Neural crest cell (in vitro differentiated cells): ENCODE measurements at regions not wholly inside any gene's neighbourhood (a gene's known extent, or its start where the extent isn't known, plus 50 kb on each side); places are given as distances from the start of the nearest gene placed in this dataset.

ENCODE experiments used
- DNase-seq: peaks from one replicate; pipeline ENCODE4 v3.0.0; 2021; ENCODE audit warnings: low read depth, mixed read lengths, low spot score
- H3K27ac Mint-ChIP-seq: one replicate; pipeline ENCODE4 v1.8.0; 2021; ENCODE audit warnings: mild to moderate bottlenecking, mixed read lengths; ENCODE audit not compliant: unreplicated experiment
- H3K27me3 Mint-ChIP-seq: 2 replicates; pipeline ENCODE4 v1.8.0; 2021; ENCODE audit warnings: low read depth, mild to moderate bottlenecking, mixed read lengths
- H3K36me3 Mint-ChIP-seq: 2 replicates; pipeline ENCODE4 v1.8.0; 2021; ENCODE audit warnings: low read depth, mild to moderate bottlenecking, mixed read lengths
- H3K4me1 Mint-ChIP-seq: 2 replicates; pipeline ENCODE4 v1.8.0; 2021; ENCODE audit warnings: mixed read lengths
- H3K4me3 Mint-ChIP-seq: one replicate; pipeline ENCODE4 v1.8.0; 2021; ENCODE audit warnings: mild to moderate bottlenecking, mixed read lengths
- H3K9me3 Mint-ChIP-seq: 2 replicates; pipeline ENCODE4 v1.8.0; 2021; ENCODE audit warnings: mixed read lengths
- CTCF ChIP-seq: fragments of 200-600 bp; sonication (generic); conservative IDR thresholded peaks from 2 replicates; pipeline ENCODE4 v1.5.0; 2021; ENCODE audit warnings: antibody characterized with exemption, mild to moderate bottlenecking

GRCh38 chr5:32850817-32851496, 139.8 kb downstream of the NPR3 start:
- Mint-ChIP-seq H3K36me3 (no peaks in the 10 kb centered on the region), H3K27ac (no peak overlapping the region), H3K27me3 (peaks cover 61% of the 10 kb centered on the region), H3K4me1 (peaks cover 47% of the 10 kb centered on the region), H3K4me3 (peak overlapping the region; percentile 5), H3K9me3 (peaks cover 6% of the 10 kb centered on the region)
- DNase-seq: peak; percentile 23
- no peak for TF ChIP-seq CTCF

- Mint-ChIP-seq H3K27ac (peak overlapping the region; percentile 24), H3K36me3 (no peaks in the 10 kb centered on the region), H3K27me3 (peaks cover 54% of the 10 kb centered on the region), H3K9me3 (peaks cover 6% of the 10 kb centered on the region), H3K4me3 (peak overlapping the region; percentile 5), H3K4me1 (peaks cover 47% of the 10 kb centered on the region)
- no peak for TF ChIP-seq CTCF
- DNase-seq: peak; percentile 14
Observed at GRCh38 chr5:32851559-32852173, 140.5 kb downstream of the NPR3 start.

- peak; percentile 45 for TF ChIP-seq CTCF
- H3K4me3 Mint-ChIP-seq: no peak overlapping the region
- peak overlapping the region; percentile 60 for H3K27ac Mint-ChIP-seq
- DNase-seq: no peak
- peaks cover 50% of the 10 kb centered on the region for H3K27me3 Mint-ChIP-seq
- H3K4me1 Mint-ChIP-seq: peaks cover 47% of the 10 kb centered on the region
- H3K36me3 Mint-ChIP-seq: no peaks in the 10 kb centered on the region
- peaks cover 10% of the 10 kb centered on the region for H3K9me3 Mint-ChIP-seq
Observed at GRCh38 chr5:32852535-32852934, 141.4 kb downstream of the NPR3 start.

GRCh38 chr5:32852976-32853375, 141.9 kb downstream of the NPR3 start:
- Mint-ChIP-seq H3K9me3 (peaks cover 12% of the 10 kb centered on the region), H3K4me1 (peaks cover 47% of the 10 kb centered on the region), H3K27ac (no peak overlapping the region), H3K4me3 (no peak overlapping the region), H3K27me3 (peaks cover 50% of the 10 kb centered on the region), H3K36me3 (no peaks in the 10 kb centered on the region)
- no peak for DNase-seq
- TF ChIP-seq CTCF: no peak

- no peak overlapping the region for H3K4me3 Mint-ChIP-seq
- H3K27me3 Mint-ChIP-seq: peaks cover 37% of the 10 kb centered on the region
- TF ChIP-seq CTCF: no peak
- peaks cover 16% of the 10 kb centered on the region for H3K9me3 Mint-ChIP-seq
- no peak overlapping the region for H3K27ac Mint-ChIP-seq
- no peak for DNase-seq
- H3K36me3 Mint-ChIP-seq: peaks cover 5% of the 10 kb centered on the region
- peaks cover 34% of the 10 kb centered on the region for H3K4me1 Mint-ChIP-seq
Observed at GRCh38 chr5:32854473-32854872, 143.4 kb downstream of the NPR3 start.
